ENCODE measurements at regions not wholly inside any gene's neighbourhood (a gene's known extent, or its start where the extent isn't known, plus 50 kb on each side); places are given as distances from the start of the nearest gene placed in this dataset.
"Not testable (repeated sequence)": the region's sequence is repeated elsewhere in the genome, so short reads cannot be mapped to it uniquely, and the experiment has no call there.

- no peaks in the 10 kb centered on the region for H4K20me1 ChIP-seq (ENCODE audit: insufficient read depth)
- no peaks in the 10 kb centered on the region for H3K79me2 ChIP-seq (ENCODE audit: insufficient read depth)
- no peak overlapping the region for H3K9ac ChIP-seq
- no peak for DNase-seq
- CTCF ChIA-PET, result interaction anchor here (0.8 kb wide), 1 partner anchor 51 kb away, joined by 3 read pairs; no protein-coding TSS in a partner anchor
- no peaks in the 10 kb centered on the region for H3K4me1 ChIP-seq (ENCODE audit: control insufficient read depth in 1 of 2, insufficient read depth in 2 of 2, low read depth in 1 of 2, low read length in 1 of 2)
- H3F3A ChIP-seq (replicated peaks; ENCODE audit: insufficient read depth), result no peaks in the 10 kb centered on the region
- no peak for TF ChIP-seq TEAD4 (IDR thresholded peaks at IDR 0.05; ENCODE audit: borderline replicate concordance, insufficient read depth)
- TF ChIP-seq POLR2AphosphoS5 (IDR thresholded peaks at IDR 0.05; ENCODE audit: low read depth, low read length), result no peak
- TF ChIP-seq FOXM1 (IDR thresholded peaks at IDR 0.05; ENCODE audit: low read depth), result no peak
- no peak for TF ChIP-seq USF2 (IDR thresholded peaks at IDR 0.05; ENCODE audit: borderline replicate concordance, low read depth, low read length)
- no peak for TF ChIP-seq TCF12 (IDR thresholded peaks at IDR 0.05)
- no peak for TF ChIP-seq USF1 (IDR thresholded peaks at IDR 0.05; ENCODE audit: borderline replicate concordance, low read depth)
- no peak for TF ChIP-seq RFX5 (IDR thresholded peaks at IDR 0.05; ENCODE audit: low read length)
- no peak for TF ChIP-seq RAD21 (IDR thresholded peaks at IDR 0.05; ENCODE audit: low read length)
- no peak for TF ChIP-seq SMC3 (IDR thresholded peaks at IDR 0.05; ENCODE audit: low read depth, low read length)
- no peak for TF ChIP-seq GABPA (IDR thresholded peaks at IDR 0.05; ENCODE audit: low read depth)
- no peak for TF ChIP-seq MEF2A (IDR thresholded peaks at IDR 0.05; ENCODE audit: borderline replicate concordance, low read depth)
- TF ChIP-seq CTCF (IDR thresholded peaks at IDR 0.05), result no peak
- no peak for TF ChIP-seq JUND (IDR thresholded peaks at IDR 0.05)
- TF ChIP-seq IRF3 (IDR thresholded peaks at IDR 0.05; ENCODE audit: low read depth, low read length), result no peak
- no peak for TF ChIP-seq MXI1 (IDR thresholded peaks at IDR 0.05; ENCODE audit: low read depth, low read length)
- TF ChIP-seq SIN3A (IDR thresholded peaks at IDR 0.05; ENCODE audit: borderline replicate concordance, low read depth, low read length), result no peak
- no peak for TF ChIP-seq YY1 (IDR thresholded peaks at IDR 0.05; ENCODE audit: low read depth)
- no peaks in the 10 kb centered on the region for H3K9me3 ChIP-seq
- no peak overlapping the region for H3K4me2 ChIP-seq
- POLR2A ChIA-PET, result no interaction called here
- no peaks in the 10 kb centered on the region for H3K9me2 ChIP-seq
- H3K27ac ChIP-seq (ENCODE audit: low read depth in 2 of 2, low read length in 1 of 2), result no peak overlapping the region
- no peaks in the 10 kb centered on the region for H3K27me3 ChIP-seq (ENCODE audit: insufficient read depth)
- no peaks in the 10 kb centered on the region for H3K36me3 ChIP-seq (replicated peaks in 1 of 2; ENCODE audit: control insufficient read depth in 1 of 2, insufficient read depth in 2 of 2, low read length in 1 of 2)
- 0% methylated on average over 1 of the region's 1 CpG for WGBS (ENCODE audit: low lambda C conversion rate)
- no peak overlapping the region for H2AFZ ChIP-seq (ENCODE audit: low read depth)
- H3K4me3 ChIP-seq (ENCODE audit: low read depth in 2 of 2, low read length in 1 of 2), result no peak overlapping the region
Measured at GRCh38 chr10:71116426-71116825, 95.9 kb upstream of the UNC5B start.

GRCh38 chr10:71117589-71117988 lies 94.8 kb upstream of the UNC5B start:
- H3F3A ChIP-seq (replicated peaks; ENCODE audit: insufficient read depth); H3K9me2 ChIP-seq; H3K9ac ChIP-seq; H3K4me2 ChIP-seq; H3K36me3 ChIP-seq (replicated peaks in 1 of 2; ENCODE audit: control insufficient read depth in 1 of 2, insufficient read depth in 2 of 2, low read length in 1 of 2); H2AFZ ChIP-seq (ENCODE audit: low read depth); H3K79me2 ChIP-seq (ENCODE audit: insufficient read depth); H3K27me3 ChIP-seq (ENCODE audit: insufficient read depth); DNase-seq; H4K20me1 ChIP-seq (ENCODE audit: insufficient read depth); H3K9me3 ChIP-seq; POLR2A ChIA-PET; CTCF ChIA-PET; H3K4me3 ChIP-seq (ENCODE audit: low read depth in 2 of 2, low read length in 1 of 2); H3K27ac ChIP-seq (ENCODE audit: low read depth in 2 of 2, low read length in 1 of 2); H3K4me1 ChIP-seq (ENCODE audit: control insufficient read depth in 1 of 2, insufficient read depth in 2 of 2, low read depth in 1 of 2, low read length in 1 of 2): not testable (repeated sequence)
- WGBS (ENCODE audit: low lambda C conversion rate), result 13% methylated on average over 4 of the region's 4 CpGs
